ENCODE measurements at regions not wholly inside any gene's neighbourhood (a gene's known extent, or its start where the extent isn't known, plus 50 kb on each side); places are given as distances from the start of the nearest gene placed in this dataset.

GRCh38 chr22:48713272-48714205, 1114.1 kb downstream of the BRD1 start:
- no peak overlapping the region for H3K27ac ChIP-seq (ENCODE audit: low read depth, low read length)
- H3K27me3 ChIP-seq (ENCODE audit: control insufficient read depth in 1 of 2, insufficient read depth in 2 of 2, low read length in 2 of 2) = no peaks in the 10 kb centered on the region
- H3K9me3 ChIP-seq (ENCODE audit: control insufficient read depth in 1 of 2, low read length in 2 of 2) = no peaks in the 10 kb centered on the region
- H3K36me3 ChIP-seq (ENCODE audit: control insufficient read depth in 1 of 2, insufficient read depth in 2 of 2, low read length in 2 of 2) = no peaks in the 10 kb centered on the region
- no peaks in the 10 kb centered on the region for H3K4me1 ChIP-seq (ENCODE audit: control insufficient read depth in 1 of 2, insufficient read depth in 2 of 2, low read length in 2 of 2)
- no peak overlapping the region for H3K4me3 ChIP-seq (ENCODE audit: low read depth in 1 of 2, low read length in 2 of 2)
- no peak overlapping the region for H3K9ac ChIP-seq (ENCODE audit: low read depth in 1 of 2, low read length in 2 of 2)

- Histone ChIP-seq H3K9ac (ENCODE audit: low read depth in 1 of 2, low read length in 2 of 2) (no peak overlapping the region), H3K36me3 (ENCODE audit: control insufficient read depth in 1 of 2, insufficient read depth in 2 of 2, low read length in 2 of 2) (no peaks in the 10 kb centered on the region), H3K9me3 (ENCODE audit: control insufficient read depth in 1 of 2, low read length in 2 of 2) (no peaks in the 10 kb centered on the region), H3K27me3 (ENCODE audit: control insufficient read depth in 1 of 2, insufficient read depth in 2 of 2, low read length in 2 of 2) (no peaks in the 10 kb centered on the region), H3K4me3 (ENCODE audit: low read depth in 1 of 2, low read length in 2 of 2) (no peak overlapping the region), H3K27ac (ENCODE audit: low read depth, low read length) (no peak overlapping the region), H3K4me1 (ENCODE audit: control insufficient read depth in 1 of 2, insufficient read depth in 2 of 2, low read length in 2 of 2) (no peaks in the 10 kb centered on the region)
Measured at GRCh38 chr22:48712558-48713271, 1115.0 kb downstream of the BRD1 start.

GRCh38 chr22:48711669-48712068, 1116.0 kb downstream of the BRD1 start:
- H3K27ac ChIP-seq (ENCODE audit: low read depth, low read length) = no peak overlapping the region
- no peaks in the 10 kb centered on the region for H3K4me1 ChIP-seq (ENCODE audit: control insufficient read depth in 1 of 2, insufficient read depth in 2 of 2, low read length in 2 of 2)
- no peak overlapping the region for H3K9ac ChIP-seq (ENCODE audit: low read depth in 1 of 2, low read length in 2 of 2)
- no peaks in the 10 kb centered on the region for H3K9me3 ChIP-seq (ENCODE audit: control insufficient read depth in 1 of 2, low read length in 2 of 2)
- no peak overlapping the region for H3K4me3 ChIP-seq (ENCODE audit: low read depth in 1 of 2, low read length in 2 of 2)
- no peaks in the 10 kb centered on the region for H3K36me3 ChIP-seq (ENCODE audit: control insufficient read depth in 1 of 2, insufficient read depth in 2 of 2, low read length in 2 of 2)
- no peaks in the 10 kb centered on the region for H3K27me3 ChIP-seq (ENCODE audit: control insufficient read depth in 1 of 2, insufficient read depth in 2 of 2, low read length in 2 of 2)

- Histone ChIP-seq H3K27me3 (ENCODE audit: control insufficient read depth in 1 of 2, insufficient read depth in 2 of 2, low read length in 2 of 2) (no peaks in the 10 kb centered on the region), H3K4me1 (ENCODE audit: control insufficient read depth in 1 of 2, insufficient read depth in 2 of 2, low read length in 2 of 2) (no peaks in the 10 kb centered on the region), H3K9me3 (ENCODE audit: control insufficient read depth in 1 of 2, low read length in 2 of 2) (no peaks in the 10 kb centered on the region), H3K27ac (ENCODE audit: low read depth, low read length) (no peak overlapping the region), H3K4me3 (ENCODE audit: low read depth in 1 of 2, low read length in 2 of 2) (no peak overlapping the region), H3K9ac (ENCODE audit: low read depth in 1 of 2, low read length in 2 of 2) (no peak overlapping the region), H3K36me3 (ENCODE audit: control insufficient read depth in 1 of 2, insufficient read depth in 2 of 2, low read length in 2 of 2) (no peaks in the 10 kb centered on the region)
Measured at GRCh38 chr22:48711031-48711431, 1116.6 kb downstream of the BRD1 start.

- H3K27ac ChIP-seq (ENCODE audit: low read depth, low read length) = no peak overlapping the region
- no peaks in the 10 kb centered on the region for H3K9me3 ChIP-seq (ENCODE audit: control insufficient read depth in 1 of 2, low read length in 2 of 2)
- H3K36me3 ChIP-seq (ENCODE audit: control insufficient read depth in 1 of 2, insufficient read depth in 2 of 2, low read length in 2 of 2) = no peaks in the 10 kb centered on the region
- no peaks in the 10 kb centered on the region for H3K4me1 ChIP-seq (ENCODE audit: control insufficient read depth in 1 of 2, insufficient read depth in 2 of 2, low read length in 2 of 2)
- H3K4me3 ChIP-seq (ENCODE audit: low read depth in 1 of 2, low read length in 2 of 2) = no peak overlapping the region
- H3K9ac ChIP-seq (ENCODE audit: low read depth in 1 of 2, low read length in 2 of 2) = no peak overlapping the region
- H3K27me3 ChIP-seq (ENCODE audit: control insufficient read depth in 1 of 2, insufficient read depth in 2 of 2, low read length in 2 of 2) = no peaks in the 10 kb centered on the region
Measured at GRCh38 chr22:48710410-48710809, 1117.3 kb downstream of the BRD1 start.

- H3K9me3 ChIP-seq (ENCODE audit: control insufficient read depth in 1 of 2, low read length in 2 of 2) = no peaks in the 10 kb centered on the region
- H3K4me3 ChIP-seq (ENCODE audit: low read depth in 1 of 2, low read length in 2 of 2) = no peak overlapping the region
Measured at GRCh38 chr22:48709976-48710375, 1117.7 kb downstream of the BRD1 start.

GRCh38 chr22:48709453-48709852, 1118.2 kb downstream of the BRD1 start:
- no peaks in the 10 kb centered on the region for H3K36me3 ChIP-seq (ENCODE audit: control insufficient read depth in 1 of 2, insufficient read depth in 2 of 2, low read length in 2 of 2)

More at GRCh38 chr22:48709976-48710375, 1117.7 kb downstream of the BRD1 start:
- no peaks in the 10 kb centered on the region for H3K4me1 ChIP-seq (ENCODE audit: control insufficient read depth in 1 of 2, insufficient read depth in 2 of 2, low read length in 2 of 2)
- H3K36me3 ChIP-seq (ENCODE audit: control insufficient read depth in 1 of 2, insufficient read depth in 2 of 2, low read length in 2 of 2) = no peaks in the 10 kb centered on the region
- H3K27me3 ChIP-seq (ENCODE audit: control insufficient read depth in 1 of 2, insufficient read depth in 2 of 2, low read length in 2 of 2) = no peaks in the 10 kb centered on the region
- no peak overlapping the region for H3K27ac ChIP-seq (ENCODE audit: low read depth, low read length)
- no peak overlapping the region for H3K9ac ChIP-seq (ENCODE audit: low read depth in 1 of 2, low read length in 2 of 2)

GRCh38 chr22:48708558-48709245, 1119.0 kb downstream of the BRD1 start:
- H3K4me3 ChIP-seq (ENCODE audit: low read depth in 1 of 2, low read length in 2 of 2) = no peak overlapping the region
- H3K36me3 ChIP-seq (ENCODE audit: control insufficient read depth in 1 of 2, insufficient read depth in 2 of 2, low read length in 2 of 2) = no peaks in the 10 kb centered on the region
- H3K4me1 ChIP-seq (ENCODE audit: control insufficient read depth in 1 of 2, insufficient read depth in 2 of 2, low read length in 2 of 2) = no peaks in the 10 kb centered on the region
- no peak overlapping the region for H3K27ac ChIP-seq (ENCODE audit: low read depth, low read length)
- H3K9ac ChIP-seq (ENCODE audit: low read depth in 1 of 2, low read length in 2 of 2) = no peak overlapping the region
- H3K27me3 ChIP-seq (ENCODE audit: control insufficient read depth in 1 of 2, insufficient read depth in 2 of 2, low read length in 2 of 2) = no peaks in the 10 kb centered on the region
- no peaks in the 10 kb centered on the region for H3K9me3 ChIP-seq (ENCODE audit: control insufficient read depth in 1 of 2, low read length in 2 of 2)

More at GRCh38 chr22:48709453-48709852, 1118.2 kb downstream of the BRD1 start:
- no peaks in the 10 kb centered on the region for H3K4me1 ChIP-seq (ENCODE audit: control insufficient read depth in 1 of 2, insufficient read depth in 2 of 2, low read length in 2 of 2)
- no peaks in the 10 kb centered on the region for H3K9me3 ChIP-seq (ENCODE audit: control insufficient read depth in 1 of 2, low read length in 2 of 2)
- no peak overlapping the region for H3K4me3 ChIP-seq (ENCODE audit: low read depth in 1 of 2, low read length in 2 of 2)
- H3K9ac ChIP-seq (ENCODE audit: low read depth in 1 of 2, low read length in 2 of 2) = no peak overlapping the region
- H3K27ac ChIP-seq (ENCODE audit: low read depth, low read length) = no peak overlapping the region
- H3K27me3 ChIP-seq (ENCODE audit: control insufficient read depth in 1 of 2, insufficient read depth in 2 of 2, low read length in 2 of 2) = no peaks in the 10 kb centered on the region

GRCh38 chr22:48707763-48708557, 1119.7 kb downstream of the BRD1 start:
- H3K27ac ChIP-seq (ENCODE audit: low read depth, low read length) = no peak overlapping the region
- no peak overlapping the region for H3K9ac ChIP-seq (ENCODE audit: low read depth in 1 of 2, low read length in 2 of 2)
- no peaks in the 10 kb centered on the region for H3K4me1 ChIP-seq (ENCODE audit: control insufficient read depth in 1 of 2, insufficient read depth in 2 of 2, low read length in 2 of 2)
- H3K4me3 ChIP-seq (ENCODE audit: low read depth in 1 of 2, low read length in 2 of 2) = no peak overlapping the region
- H3K27me3 ChIP-seq (ENCODE audit: control insufficient read depth in 1 of 2, insufficient read depth in 2 of 2, low read length in 2 of 2) = no peaks in the 10 kb centered on the region
- no peaks in the 10 kb centered on the region for H3K36me3 ChIP-seq (ENCODE audit: control insufficient read depth in 1 of 2, insufficient read depth in 2 of 2, low read length in 2 of 2)
- no peaks in the 10 kb centered on the region for H3K9me3 ChIP-seq (ENCODE audit: control insufficient read depth in 1 of 2, low read length in 2 of 2)

Measured in duodenal mucosa (tissue), 2 donors.